IMR-90 (cell line): ENCODE measurements at regions not wholly inside any gene's neighbourhood (a gene's known extent, or its start where the extent isn't known, plus 50 kb on each side); places are given as distances from the start of the nearest gene placed in this dataset.

ENCODE experiments used
- ATAC-seq: fragments of 200-7000 bp; cut with Tn5 transposase; 2 replicates; pipeline ENCODE4 v1.9.1; 2020; ENCODE audit warnings: low read depth, mild to moderate bottlenecking, moderate library complexity
- BruUV-seq: library from RNA; stranded (reverse); fragments of 400-500 nt; replicated peaks from 2 replicates; lab custom pipeline; 2021; lab: Mats Ljungman, UMichigan
- CTCF ChIA-PET: fragments of 300-600 bp; formaldehyde crosslinking; extraction: SDS; loops from one replicate; lab custom pipeline; 2021; ENCODE audit warnings: antibody characterized with exemption; lab: Yijun Ruan, JAX
- POLR2A ChIA-PET: fragments of 300-600 bp; sonication (Branson Sonifier 250); formaldehyde crosslinking; loops from one replicate; lab custom pipeline; 2022; ENCODE audit warnings: antibody characterized with exemption; ENCODE audit not compliant: unreplicated experiment; lab: Charles Lee
- DNase-seq: peaks from one replicate; pipeline ENCODE4 v3.0.0; 2013
- H2AFZ ChIP-seq: replicated peaks from 2 replicates; pipeline ENCODE3; 2013; ENCODE audit warnings: low read length, mild to moderate bottlenecking; ENCODE audit not compliant: poor library complexity
- H2AK5ac ChIP-seq: 2 replicates; pipeline ENCODE4 v1.6.1; 2013; ENCODE audit warnings: low read depth, low read length, inconsistent platforms
- H2AK9ac ChIP-seq: replicated peaks from 2 replicates; pipeline ENCODE3; 2013; ENCODE audit warnings: mild to moderate bottlenecking, low read depth, low read length, moderate library complexity; ENCODE audit not compliant: poor library complexity
- H2BK120ac ChIP-seq: 2 replicates; pipeline ENCODE4 v1.6.1; 2013; ENCODE audit warnings: low read depth, low read length, inconsistent platforms
- H2BK15ac ChIP-seq: 3 replicates; pipeline ENCODE4 v1.6.1; 2013; ENCODE audit warnings: low read depth, low read length, inconsistent platforms
- H2BK20ac ChIP-seq: 2 replicates; pipeline ENCODE4 v1.6.1; 2013; ENCODE audit warnings: low read depth, mild to moderate bottlenecking, inconsistent platforms, low read length, moderate library complexity
- H2BK5ac ChIP-seq: 2 replicates; pipeline ENCODE4 v1.6.1; 2013; ENCODE audit warnings: mild to moderate bottlenecking, low read depth, low read length, inconsistent platforms; ENCODE audit not compliant: poor library complexity, severe bottlenecking
- H3K14ac ChIP-seq: replicated peaks from 2 replicates; pipeline ENCODE4 v1.6.1; 2013; ENCODE audit warnings: low read depth, low read length, inconsistent platforms
- H3K18ac ChIP-seq: 2 replicates; pipeline ENCODE4 v1.6.1; 2013; ENCODE audit warnings: low read depth, low read length, control low read depth
- H3K23ac ChIP-seq: 2 replicates; pipeline ENCODE4 v1.6.1; 2013; ENCODE audit warnings: low read depth, low read length, inconsistent platforms
- H3K27ac ChIP-seq: 2 replicates; pipeline ENCODE4 v1.5.1; 2013; ENCODE audit warnings: mild to moderate bottlenecking, control low read depth, low read length; ENCODE audit not compliant: insufficient read depth
- H3K27me3 ChIP-seq: 2 replicates; pipeline ENCODE4 v1.6.1; 2013; ENCODE audit warnings: low read length; ENCODE audit not compliant: control insufficient read depth, insufficient read depth
- H3K36me3 ChIP-seq: 2 replicates; pipeline ENCODE4 v1.6.1; 2013; ENCODE audit warnings: low read length, mixed read lengths; ENCODE audit not compliant: control insufficient read depth, insufficient read depth
- H3K4ac ChIP-seq: 2 replicates; pipeline ENCODE4 v1.6.1; 2013; ENCODE audit warnings: low read depth, low read length, inconsistent platforms
- H3K4me1 ChIP-seq: 2 replicates; pipeline ENCODE4 v1.6.1; 2013; ENCODE audit warnings: low read length, mixed read lengths; ENCODE audit not compliant: control insufficient read depth, insufficient read depth
- H3K4me2 ChIP-seq: 2 replicates; pipeline ENCODE4 v1.6.1; 2013; ENCODE audit warnings: low read depth, mild to moderate bottlenecking, control low read depth, low read length, moderate library complexity
- H3K4me3 ChIP-seq: 2 replicates; pipeline ENCODE4 v1.5.1; 2013; ENCODE audit warnings: low read depth, mild to moderate bottlenecking, control low read depth, low read length, moderate library complexity; ENCODE audit not compliant: insufficient read depth
- H3K56ac ChIP-seq: 2 replicates; pipeline ENCODE4 v1.6.1; 2013; ENCODE audit warnings: low read length, inconsistent platforms; ENCODE audit not compliant: insufficient read depth; ENCODE audit errors: extremely low read depth
- H3K79me1 ChIP-seq, 2 experiments: 2 replicates each; pipeline ENCODE4 v1.6.1; 2013; ENCODE audit warnings: low read length in 2 of 2, inconsistent platforms in 1 of 2, low read depth in 1 of 2
- H3K9ac ChIP-seq: 2 replicates; pipeline ENCODE4 v1.6.1; 2013; ENCODE audit warnings: low read depth, low read length, control low read depth
- H3K9me1 ChIP-seq: 2 replicates; pipeline ENCODE4 v1.6.1; 2013; ENCODE audit warnings: low read length, inconsistent platforms; ENCODE audit not compliant: insufficient read depth
- H3K9me3 ChIP-seq: 2 replicates; pipeline ENCODE4 v1.6.1; 2013; ENCODE audit warnings: low read length; ENCODE audit not compliant: control insufficient read depth, insufficient read depth
- H4K20me1 ChIP-seq: 2 replicates; pipeline ENCODE4 v1.6.1; 2013; ENCODE audit warnings: low read length, inconsistent platforms; ENCODE audit not compliant: insufficient read depth
- H4K5ac ChIP-seq: 2 replicates; pipeline ENCODE4 v1.6.1; 2013; ENCODE audit warnings: mild to moderate bottlenecking, low read depth, low read length, control low read depth
- H4K8ac ChIP-seq, 2 experiments: 2 replicates each; pipeline ENCODE4 v1.6.1; 2013; ENCODE audit warnings: low read depth in 2 of 2, low read length in 2 of 2, control low read depth in 1 of 2, inconsistent platforms in 1 of 2
- H4K91ac ChIP-seq: 2 replicates; pipeline ENCODE4 v1.6.1; 2013; ENCODE audit warnings: low read depth, low read length, inconsistent platforms; ENCODE audit not compliant: insufficient read depth
- BHLHE40 ChIP-seq: fragments of 150-350 bp; IDR thresholded peaks from 2 replicates; pipeline ENCODE4 v1.6.1; 2016; ENCODE audit warnings: mild to moderate bottlenecking, low read depth, low read length
- CEBPB ChIP-seq: IDR thresholded peaks from 2 replicates; pipeline ENCODE4 v1.6.1; 2012; ENCODE audit warnings: low read depth, low read length, improper control_type of control experiment
- CHD1 ChIP-seq: IDR thresholded peaks from 2 replicates; pipeline ENCODE4 v1.6.1; 2012; ENCODE audit warnings: low read depth, low read length, improper control_type of control experiment
- CTCF ChIP-seq: conservative IDR thresholded peaks from 2 replicates; pipeline ENCODE4 v1.5.1; 2012; ENCODE audit warnings: mild to moderate bottlenecking, low read depth, low read length, improper control_type of control experiment
- ELK1 ChIP-seq: fragments of 150-350 bp; IDR thresholded peaks from 2 replicates; pipeline ENCODE4 v1.6.1; 2016; ENCODE audit warnings: low read depth, mild to moderate bottlenecking, low read length, moderate library complexity, borderline replicate concordance
- MAFK ChIP-seq: IDR thresholded peaks from 2 replicates; pipeline ENCODE4 v1.6.1; 2012; ENCODE audit warnings: low read depth, low read length, improper control_type of control experiment
- MAZ ChIP-seq: IDR thresholded peaks from 2 replicates; pipeline ENCODE4 v1.6.1; 2012; ENCODE audit warnings: low read depth, mild to moderate bottlenecking, low read length, improper control_type of control experiment, moderate library complexity, borderline replicate concordance
- MXI1 ChIP-seq: IDR thresholded peaks from 2 replicates; pipeline ENCODE4 v1.6.1; 2012; ENCODE audit warnings: low read depth, mild to moderate bottlenecking, low read length, moderate library complexity, borderline replicate concordance
- RAD21 ChIP-seq: IDR thresholded peaks from 2 replicates; pipeline ENCODE4 v1.6.1; 2012; ENCODE audit warnings: low read length, improper control_type of control experiment
- RFX5 ChIP-seq: IDR thresholded peaks from 2 replicates; pipeline ENCODE4 v1.8.0; 2012; ENCODE audit warnings: low read depth, mild to moderate bottlenecking, low read length, moderate library complexity
- USF2 ChIP-seq: fragments of 150-350 bp; IDR thresholded peaks from 2 replicates; pipeline ENCODE4 v1.6.1; 2017; ENCODE audit warnings: mild to moderate bottlenecking, antibody characterized with exemption, low read length, low read depth
- WGBS, 2 experiments: methylation state at CpG; one replicate each; pipeline versions ENCODE4 v1.1.5 to v1.1.7; 2013; ENCODE audit warnings: missing lambda C conversion rate in 2 of 2; ENCODE audit not compliant: insufficient read length in 1 of 2; ENCODE audit errors: extremely low coverage in 2 of 2; 5-methylcytosine and 5-hydroxymethylcytosine counted together
- dilution Hi-C: fragments of 300-500 bp; cut with HindIII; formaldehyde crosslinking; loops from one replicate; pipeline ENCODE4 v1.14.3; 2018; ENCODE audit warnings: low sequenced_read_pairs; ENCODE audit not compliant: unreplicated experiment
- in situ Hi-C: fragments of 300-500 bp; cut with MboI; formaldehyde crosslinking; loops from 3 replicates; pipeline ENCODE4 v1.14.3; 2019; ENCODE audit warnings: low sequenced_read_pairs, inconsistent platforms, mixed read lengths
- intact Hi-C: fragments of 100-400 bp; cut with micrococcal nuclease; formaldehyde crosslinking; loops from 2 replicates; pipeline ENCODE4 v1.10.0; 2022

DNA sequence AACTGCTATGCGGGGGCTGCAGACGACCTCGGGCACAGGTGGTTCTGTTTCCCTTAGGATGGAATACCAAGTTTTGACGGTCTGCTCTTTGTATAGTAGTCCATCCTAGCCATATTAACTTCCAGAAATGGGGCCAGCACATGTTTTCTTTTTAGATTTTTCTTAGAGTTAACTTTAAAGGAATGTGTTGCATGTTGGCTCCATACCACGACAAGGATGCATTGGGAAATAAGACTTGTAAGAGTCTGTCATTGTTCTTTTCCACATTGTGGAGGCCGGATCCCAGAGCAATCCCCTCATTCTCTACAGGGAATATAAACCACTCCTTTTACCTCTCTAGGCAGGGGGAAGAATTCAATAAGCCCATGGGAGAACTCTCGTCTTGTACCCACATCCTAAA, 87.1 kb upstream of the PLSCR4 start:
- Histone ChIP-seq H3K27me3 (no peaks in the 10 kb centered on the region), H2BK5ac (no peak overlapping the region), H4K8ac (no peak overlapping the region), H3K79me1 (no peaks in the 10 kb centered on the region), H4K5ac (no peak overlapping the region), H3K18ac (no peak overlapping the region; the same call in 1 of the 2 replicates), H3K9ac (no peak overlapping the region), H2BK15ac (no peak overlapping the region), H2AFZ (no peak overlapping the region), H3K23ac (no peak overlapping the region), H3K4me3 (no peak overlapping the region), H2BK20ac (no peak overlapping the region), H4K91ac (no peak overlapping the region), H2AK5ac (no peak overlapping the region), H2AK9ac (no peak overlapping the region), H3K9me1 (no peaks in the 10 kb centered on the region), H3K4ac (no peak overlapping the region), H2BK120ac (no peak overlapping the region), H3K4me2 (no peak overlapping the region), H3K14ac (no peak overlapping the region), H4K20me1 (no peaks in the 10 kb centered on the region), H3K27ac (no peak overlapping the region), H3K36me3 (no peaks in the 10 kb centered on the region), H3K56ac (no peak overlapping the region), H3K9me3 (no peaks in the 10 kb centered on the region), H3K4me1 (no peaks in the 10 kb centered on the region)
- no TSS peak for BruUV-seq
- DNase-seq, result no peak
- ChIA-PET POLR2A (no interaction called here), CTCF (no interaction called here)
- in situ Hi-C loops, result no loop called here
- TF ChIP-seq CHD1, result no peak
- TF ChIP-seq CTCF, result no peak
- TF ChIP-seq CEBPB, result no peak
- TF ChIP-seq MAZ, result no peak
- no peak for TF ChIP-seq RFX5
- TF ChIP-seq MXI1, result no peak
- no peak for TF ChIP-seq RAD21
- TF ChIP-seq MAFK, result no peak
- no peak for TF ChIP-seq USF2
- no peak for TF ChIP-seq BHLHE40
- TF ChIP-seq ELK1, result no peak
- intact Hi-C loops, result no loop called here
- dilution Hi-C loops, result no loop called here
- no peak for ATAC-seq
- no CpG with 5 or more reads among the region's 7 CpGs for WGBS, 2 experiments
